ENCODE measurements at regions not wholly inside any gene's neighbourhood (a gene's known extent, or its start where the extent isn't known, plus 50 kb on each side); places are given as distances from the start of the nearest gene placed in this dataset.

GRCh38 chr5:58224221-58224620, 235.7 kb downstream of the PLK2 start:
- Mint-ChIP-seq H3K4me1 (peaks cover 3% of the 10 kb centered on the region), H3K4me3 (no peak overlapping the region), H3K27ac (no peak overlapping the region), H3K9me3 (ENCODE audit: insufficient read depth) (no peaks in the 10 kb centered on the region), H3K27me3 (no peaks in the 10 kb centered on the region)
- Histone ChIP-seq H3K27ac (ENCODE audit: low read length in 2 of 2) (no peak overlapping the region), H3K36me3 (replicated peaks in 1 of 2; ENCODE audit: control extremely low read depth in 1 of 2, control insufficient read depth in 1 of 2, extremely low read depth in 1 of 2, insufficient read depth in 2 of 2, low read length in 1 of 2) (no peaks in the 10 kb centered on the region), H3K9ac (ENCODE audit: low read length) (no peak overlapping the region), H4K20me1 (ENCODE audit: control insufficient read depth, insufficient read depth, low read length, poor library complexity, severe bottlenecking) (no peaks in the 10 kb centered on the region), H3K9me3 (ENCODE audit: control extremely low read depth in 1 of 3, control insufficient read depth in 2 of 3, insufficient read depth in 1 of 3, low read length in 2 of 3) (no peaks in the 10 kb centered on the region), H3K4me3 (ENCODE audit: control extremely low read depth in 1 of 5, extremely low read depth in 1 of 5, insufficient read depth in 1 of 5, low read depth in 2 of 5, low read length in 4 of 5) (no peak overlapping the region), H3K79me2 (ENCODE audit: control insufficient read depth, insufficient read depth, low read length) (no peaks in the 10 kb centered on the region), H3K27me3 (replicated peaks in 1 of 4; ENCODE audit: control extremely low read depth in 1 of 4, control insufficient read depth in 3 of 4, insufficient read depth in 4 of 4, low read length in 3 of 4) (no peaks in the 10 kb centered on the region), H3K4me1 (ENCODE audit: control insufficient read depth in 2 of 2, insufficient read depth in 2 of 2, low read length in 2 of 2) (no peaks in the 10 kb centered on the region), H2AFZ (ENCODE audit: insufficient read depth, low read depth, low read length, poor library complexity, severe bottlenecking) (no peak overlapping the region), H3K4me2 (replicated peaks; ENCODE audit: low read depth, low read length, poor library complexity, severe bottlenecking) (no peak overlapping the region)
- TF ChIP-seq CTCF (IDR thresholded peaks at IDR 0.05) (no peak), EZH2 (IDR thresholded peaks at IDR 0.05; ENCODE audit: borderline replicate concordance, insufficient read depth, low read depth, low read length, poor library complexity, severe bottlenecking) (no peak)
- intact Hi-C loops (cut with micrococcal nuclease), result no loop called here
- ChIA-PET POLR2A (no interaction called here), CTCF (no interaction called here)
- no peak for DNase-seq
- ATAC-seq (ENCODE audit: low read depth), result no peak
- 94% methylated on average over 2 of the region's 4 CpGs for WGBS (ENCODE audit: insufficient coverage)

- Mint-ChIP-seq H3K9me3 (ENCODE audit: insufficient read depth) (no peaks in the 10 kb centered on the region), H3K27ac (no peak overlapping the region), H3K27me3 (peaks cover 4% of the 10 kb centered on the region), H3K4me1 (no peaks in the 10 kb centered on the region), H3K4me3 (no peak overlapping the region)
- ATAC-seq (ENCODE audit: low read depth) (no peak), DNase-seq (no peak)
- Histone ChIP-seq H3K4me2 (replicated peaks; ENCODE audit: low read depth, low read length, poor library complexity, severe bottlenecking) (no peak overlapping the region), H4K20me1 (ENCODE audit: control insufficient read depth, insufficient read depth, low read length, poor library complexity, severe bottlenecking) (no peaks in the 10 kb centered on the region), H3K9ac (ENCODE audit: low read length) (no peak overlapping the region), H3K27ac (ENCODE audit: low read length in 2 of 2) (no peak overlapping the region), H3K9me3 (ENCODE audit: control extremely low read depth in 1 of 3, control insufficient read depth in 2 of 3, insufficient read depth in 1 of 3, low read length in 2 of 3) (peaks cover 0 to 3% (median 0%) of the 10 kb centered on the region in 3 donors), H3K79me2 (ENCODE audit: control insufficient read depth, insufficient read depth, low read length) (no peaks in the 10 kb centered on the region), H3K4me1 (ENCODE audit: control insufficient read depth in 2 of 2, insufficient read depth in 2 of 2, low read length in 2 of 2) (no peaks in the 10 kb centered on the region), H3K4me3 (ENCODE audit: control extremely low read depth in 1 of 5, extremely low read depth in 1 of 5, insufficient read depth in 1 of 5, low read depth in 2 of 5, low read length in 4 of 5) (no peak overlapping the region), H2AFZ (ENCODE audit: insufficient read depth, low read depth, low read length, poor library complexity, severe bottlenecking) (no peak overlapping the region), H3K36me3 (replicated peaks in 1 of 2; ENCODE audit: control extremely low read depth in 1 of 2, control insufficient read depth in 1 of 2, extremely low read depth in 1 of 2, insufficient read depth in 2 of 2, low read length in 1 of 2) (no peaks in the 10 kb centered on the region), H3K27me3 (replicated peaks in 1 of 4; ENCODE audit: control extremely low read depth in 1 of 4, control insufficient read depth in 3 of 4, insufficient read depth in 4 of 4, low read length in 3 of 4) (no peaks in the 10 kb centered on the region)
- TF ChIP-seq CTCF (IDR thresholded peaks at IDR 0.05) (no peak), EZH2 (IDR thresholded peaks at IDR 0.05; ENCODE audit: borderline replicate concordance, insufficient read depth, low read depth, low read length, poor library complexity, severe bottlenecking) (no peak)
- intact Hi-C loops (cut with micrococcal nuclease), result no loop called here
- POLR2A ChIA-PET, result no interaction called here
- CTCF ChIA-PET, result no interaction called here
Measured at GRCh38 chr5:58215364-58215763, 244.5 kb downstream of the PLK2 start.
